Esophagus muscularis mucosa (tissue), 4 donors: ENCODE measurements at regions not wholly inside any gene's neighbourhood (a gene's known extent, or its start where the extent isn't known, plus 50 kb on each side); places are given as distances from the start of the nearest gene placed in this dataset.

Experiments
- CTCF ChIP-seq, 3 experiments: fragments of 200-600 bp in 2 of 3; fragments of 450-650 bp in 1 of 3; sonication (generic) in 2 of 3; IDR thresholded peaks; one replicate each; pipeline ENCODE4 v1.5.1; 2017 to 2019; ENCODE audit warnings: antibody characterized with exemption in 3 of 3, mild to moderate bottlenecking in 2 of 3, moderate library complexity in 1 of 3
- EP300 ChIP-seq: sonication (generic); formaldehyde crosslinking; IDR thresholded peaks from one replicate; pipeline ENCODE4 v1.6.1; 2017; ENCODE audit warnings: antibody characterized with exemption
- POLR2A ChIP-seq: fragments of 450-650 bp; IDR thresholded peaks from one replicate; pipeline ENCODE4 v1.6.1; 2017; ENCODE audit warnings: antibody characterized with exemption, moderate library complexity, mild to moderate bottlenecking, low read depth
- POLR2AphosphoS5 ChIP-seq, 2 donors: sonication (generic); formaldehyde crosslinking; IDR thresholded peaks; one replicate each; pipeline ENCODE4 v1.6.1; 2017; ENCODE audit warnings: antibody characterized with exemption in 2 of 2

GRCh38 chrY:19059733-19060132 is 286.2 kb upstream of the HSFY2 start:
- TF ChIP-seq CTCF (IDR thresholded peaks at IDR 0.05) (no peak), POLR2A (no peak), EP300 (no peak), POLR2AphosphoS5 (IDR thresholded peaks at IDR 0.05) (no peak)
